HG02885 (cell line): ENCODE measurements at regions not wholly inside any gene's neighbourhood (a gene's known extent, or its start where the extent isn't known, plus 50 kb on each side); places are given as distances from the start of the nearest gene placed in this dataset.

Source experiments
- ATAC-seq: cut with Tn5 transposase; IDR thresholded peaks from one replicate; pipeline ENCODE4 v1.9.1; 2021; ENCODE audit warnings: mild to moderate bottlenecking; ENCODE audit not compliant: unreplicated experiment, poor library complexity

DNA sequence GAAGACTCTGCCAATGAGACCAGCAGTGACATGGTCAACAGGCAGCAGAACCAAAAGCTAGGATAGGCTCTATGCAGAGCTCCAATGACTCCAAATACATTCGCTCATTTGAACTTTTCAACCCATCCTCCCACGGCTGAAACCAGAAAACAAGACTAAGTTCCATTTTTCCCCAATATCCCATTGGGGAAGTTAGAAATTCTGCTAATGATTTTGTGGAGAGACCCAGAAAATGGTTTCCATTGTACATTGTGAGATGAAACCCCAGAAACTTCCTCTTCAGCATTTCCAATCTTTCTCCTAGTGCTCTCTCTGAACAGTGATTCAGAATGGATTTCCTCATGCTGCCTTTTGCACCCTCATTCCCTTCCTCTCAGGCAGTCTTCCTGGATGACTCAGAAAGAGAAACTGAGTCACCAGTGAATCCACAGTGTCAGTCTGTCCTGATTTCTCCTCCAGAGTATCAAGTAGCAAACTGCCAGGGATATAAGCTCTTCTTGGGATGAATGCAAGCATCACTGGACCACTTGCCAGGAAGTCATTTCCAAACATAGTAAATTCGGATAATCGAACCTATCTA lies 467.7 kb upstream of the ID2 start:
- no peak for ATAC-seq

DNA sequence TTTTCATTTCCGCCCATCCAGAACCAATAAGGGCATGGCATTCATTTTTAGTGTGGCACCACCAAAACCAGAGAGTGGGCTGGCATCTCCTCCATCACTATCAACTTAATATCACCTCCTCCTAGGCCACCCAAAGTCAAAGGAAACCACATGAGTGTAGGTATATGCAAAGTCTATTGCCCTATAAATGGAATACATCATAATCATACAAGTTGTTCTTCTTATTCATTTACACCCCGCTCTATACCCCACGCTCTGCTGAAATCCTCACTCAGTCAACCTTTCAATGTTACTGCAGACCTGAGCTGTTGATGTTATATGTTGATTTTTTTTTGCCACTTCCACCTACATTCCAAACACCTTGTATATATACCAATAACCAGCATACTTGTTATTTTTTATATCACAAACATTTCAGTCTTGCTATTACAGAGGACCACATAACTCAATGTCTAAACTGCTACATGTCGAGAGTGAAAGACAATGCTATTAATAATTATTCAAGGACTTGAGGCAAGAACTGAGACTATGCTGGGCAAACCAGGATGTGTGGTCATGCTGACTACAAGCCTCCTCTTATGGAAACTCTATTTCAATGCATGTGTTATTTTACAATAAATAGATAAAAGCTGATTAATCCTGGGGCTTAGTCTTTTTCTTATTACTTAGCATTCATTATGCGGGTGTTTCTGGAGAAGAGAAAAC lies 466.5 kb upstream of the ID2 start:
- ATAC-seq: no peak

DNA sequence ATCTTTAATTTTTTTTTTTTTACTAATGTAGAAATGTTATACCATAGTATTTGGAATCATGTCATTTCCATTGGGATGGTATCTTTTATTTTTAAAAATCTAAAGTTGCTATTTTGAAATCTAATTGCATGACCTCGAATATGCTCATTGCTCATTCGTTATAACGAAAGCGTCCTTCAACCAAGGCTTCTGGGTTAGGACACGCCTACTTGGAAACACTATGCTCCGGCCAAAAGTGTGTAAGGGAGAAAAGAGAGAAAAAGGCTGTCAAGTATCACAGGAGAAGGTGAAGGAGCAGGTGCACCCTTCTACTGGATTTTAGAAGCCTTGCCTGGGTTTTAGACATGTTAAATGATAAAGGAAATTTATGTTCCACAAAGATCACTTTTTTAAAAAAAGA lies 465.9 kb upstream of the ID2 start:
- ATAC-seq: no peak

DNA sequence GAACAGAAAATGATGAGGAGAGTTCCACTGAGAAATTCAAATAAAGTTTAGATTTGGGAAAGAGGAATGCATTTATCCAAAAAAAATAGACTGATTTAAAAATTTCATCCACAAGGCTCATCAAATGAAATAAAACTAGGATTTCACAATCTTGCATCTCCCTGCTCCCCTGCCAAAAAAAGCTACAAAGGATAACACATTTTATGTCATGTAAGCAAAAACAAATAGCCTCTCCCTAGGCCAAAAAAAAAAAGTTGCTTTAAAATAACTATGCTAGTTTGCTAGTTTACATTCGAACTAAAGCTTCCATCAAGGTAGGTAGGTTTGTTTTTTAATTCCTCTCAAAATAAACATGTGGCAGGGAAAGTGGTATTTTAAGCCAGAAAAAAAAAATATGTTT lies 465.5 kb upstream of the ID2 start:
- no peak for ATAC-seq

DNA sequence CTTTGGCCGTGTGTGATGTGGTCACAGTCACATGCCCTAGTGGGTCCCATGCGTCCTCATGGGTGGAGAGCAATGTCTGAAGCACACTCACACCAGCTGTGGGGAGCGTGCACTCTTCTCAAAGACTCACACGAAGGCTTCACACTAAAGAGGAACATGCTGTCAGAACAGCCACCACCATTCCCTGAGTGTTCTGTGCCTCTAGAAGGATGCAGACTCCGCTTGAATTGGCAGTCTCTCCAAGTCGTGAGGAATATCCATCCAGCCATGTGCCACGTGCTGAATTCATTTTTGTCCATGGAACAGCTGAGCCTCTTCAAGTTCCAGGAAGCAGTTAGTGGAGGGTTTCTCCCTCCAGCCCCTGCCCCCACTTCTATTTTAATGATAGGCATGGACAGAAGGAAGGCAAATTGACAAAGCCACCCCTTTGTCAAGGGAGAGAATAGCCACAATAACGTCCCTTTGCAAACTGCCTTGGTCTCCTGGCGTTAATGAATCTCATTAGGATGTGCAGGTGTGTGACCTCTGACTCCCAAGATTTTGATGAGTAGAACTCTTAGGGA lies 464.3 kb upstream of the ID2 start:
- ATAC-seq: no peak

DNA sequence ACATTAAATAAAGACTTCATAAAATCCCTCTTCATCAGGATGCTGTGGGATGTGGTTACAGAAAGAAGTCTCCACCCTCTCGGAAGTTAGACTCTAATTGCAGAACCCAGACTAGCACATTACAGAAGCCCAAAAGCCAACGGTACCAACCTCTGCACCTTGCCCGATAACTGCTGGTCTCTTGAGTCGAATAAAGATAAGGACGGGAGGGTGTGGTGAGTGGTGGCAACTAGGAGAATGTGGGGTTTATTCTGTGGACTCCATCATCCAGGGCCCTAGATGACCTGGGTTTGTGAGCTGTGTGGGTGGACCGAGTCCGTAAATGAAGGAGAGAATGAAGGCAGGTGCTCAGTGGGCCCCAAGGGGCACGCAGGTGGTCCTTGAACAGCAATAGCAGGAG lies 462.8 kb upstream of the ID2 start:
- ATAC-seq: no peak

DNA sequence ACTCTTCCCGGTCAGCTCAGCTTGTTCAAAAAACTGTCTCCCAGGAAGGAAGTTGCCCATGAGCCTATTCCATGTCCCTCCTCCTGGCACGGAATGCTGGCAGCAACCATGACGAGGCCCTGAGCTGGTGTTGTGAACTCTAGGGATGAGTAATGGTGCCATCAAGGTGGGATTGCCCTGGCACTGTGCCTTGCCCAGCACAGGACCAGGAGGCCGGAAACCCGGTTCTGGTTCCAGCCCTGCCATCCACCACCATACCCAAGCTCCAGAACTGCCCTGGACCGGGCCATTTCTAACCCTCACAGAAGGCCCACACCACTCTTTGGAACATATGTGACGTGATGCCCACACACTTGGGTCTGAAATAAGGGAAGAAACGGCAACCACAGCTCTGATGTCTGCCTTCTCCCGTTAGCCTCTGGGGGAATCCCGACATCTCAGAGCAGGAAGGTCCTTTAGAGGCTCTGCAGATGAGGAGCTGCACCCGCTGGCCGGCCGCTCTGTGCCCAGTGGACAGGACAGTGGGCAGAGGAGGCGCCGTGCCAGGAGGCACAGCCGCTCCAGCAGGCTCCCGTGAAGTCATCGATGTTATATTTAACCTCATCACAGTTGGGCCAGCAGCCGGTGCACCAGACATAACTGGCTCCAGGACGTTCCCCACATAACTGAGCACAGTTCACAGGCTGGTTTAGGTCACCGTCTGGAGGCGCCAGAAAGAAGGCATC lies 462.1 kb upstream of the ID2 start:
- no peak for ATAC-seq

DNA sequence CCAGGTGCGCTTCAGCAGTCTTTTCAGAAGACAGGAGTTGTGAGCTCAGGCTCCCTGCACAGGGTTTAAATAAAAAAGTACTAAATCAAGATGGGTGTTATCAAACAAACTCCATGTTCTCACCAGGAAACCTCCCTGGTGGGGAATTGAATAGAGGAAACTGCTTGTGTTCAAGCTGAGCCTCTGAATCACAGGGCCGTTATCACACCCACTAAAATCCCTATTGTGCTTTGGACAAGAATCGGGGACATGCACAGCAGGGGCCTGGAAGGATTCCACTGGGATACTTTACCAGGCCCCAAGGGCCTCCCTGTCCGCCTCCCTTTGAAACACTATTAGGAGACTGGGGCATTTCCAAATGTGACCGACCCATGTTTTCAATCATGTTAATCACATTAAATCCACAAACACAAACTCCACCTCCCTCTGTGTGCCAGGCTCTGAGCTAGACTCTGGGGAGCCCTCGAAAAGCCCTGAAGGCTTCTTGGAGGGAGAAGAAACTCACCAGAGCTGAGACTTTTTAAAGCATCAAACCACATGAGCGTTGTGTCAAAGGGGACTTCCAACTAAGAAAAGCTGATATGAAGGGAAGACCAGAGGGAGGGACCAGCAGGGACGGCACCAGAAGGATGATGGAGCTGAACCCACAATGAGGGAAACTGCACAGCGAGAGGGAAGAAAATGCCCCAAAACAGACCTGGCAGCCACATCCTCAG lies 458.7 kb upstream of the ID2 start:
- ATAC-seq: no peak

DNA sequence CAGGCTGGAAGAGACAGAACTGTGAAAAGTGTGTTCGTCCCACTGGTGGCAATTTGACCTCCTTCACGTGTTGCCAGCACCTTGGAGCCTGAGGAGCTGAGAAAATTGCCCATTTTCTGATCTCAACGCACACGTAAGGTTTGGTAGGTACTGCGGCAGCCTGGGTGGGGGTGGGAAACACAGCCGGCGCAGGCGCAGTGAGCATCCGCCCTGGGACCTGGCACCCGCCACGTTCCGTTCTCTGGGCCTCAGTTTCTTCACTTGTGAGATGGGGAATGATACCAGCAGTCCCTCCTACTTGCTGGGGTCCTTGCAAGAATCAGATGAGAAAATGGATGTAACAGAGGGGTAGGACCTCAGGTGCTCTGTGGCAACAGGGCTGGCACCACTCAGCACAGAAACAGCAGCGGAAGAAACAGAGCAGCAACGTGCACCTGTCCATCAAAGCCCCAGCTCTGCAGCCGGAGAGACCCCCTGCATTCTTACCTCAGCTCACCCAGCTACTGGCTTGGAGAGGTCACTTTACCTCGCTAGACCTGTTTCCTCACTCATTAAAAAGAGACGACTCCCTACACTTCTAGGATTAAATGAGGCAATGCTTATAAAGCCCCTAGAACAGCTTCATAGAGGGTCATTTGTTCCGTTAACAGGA lies 458.0 kb upstream of the ID2 start:
- ATAC-seq: no peak

DNA sequence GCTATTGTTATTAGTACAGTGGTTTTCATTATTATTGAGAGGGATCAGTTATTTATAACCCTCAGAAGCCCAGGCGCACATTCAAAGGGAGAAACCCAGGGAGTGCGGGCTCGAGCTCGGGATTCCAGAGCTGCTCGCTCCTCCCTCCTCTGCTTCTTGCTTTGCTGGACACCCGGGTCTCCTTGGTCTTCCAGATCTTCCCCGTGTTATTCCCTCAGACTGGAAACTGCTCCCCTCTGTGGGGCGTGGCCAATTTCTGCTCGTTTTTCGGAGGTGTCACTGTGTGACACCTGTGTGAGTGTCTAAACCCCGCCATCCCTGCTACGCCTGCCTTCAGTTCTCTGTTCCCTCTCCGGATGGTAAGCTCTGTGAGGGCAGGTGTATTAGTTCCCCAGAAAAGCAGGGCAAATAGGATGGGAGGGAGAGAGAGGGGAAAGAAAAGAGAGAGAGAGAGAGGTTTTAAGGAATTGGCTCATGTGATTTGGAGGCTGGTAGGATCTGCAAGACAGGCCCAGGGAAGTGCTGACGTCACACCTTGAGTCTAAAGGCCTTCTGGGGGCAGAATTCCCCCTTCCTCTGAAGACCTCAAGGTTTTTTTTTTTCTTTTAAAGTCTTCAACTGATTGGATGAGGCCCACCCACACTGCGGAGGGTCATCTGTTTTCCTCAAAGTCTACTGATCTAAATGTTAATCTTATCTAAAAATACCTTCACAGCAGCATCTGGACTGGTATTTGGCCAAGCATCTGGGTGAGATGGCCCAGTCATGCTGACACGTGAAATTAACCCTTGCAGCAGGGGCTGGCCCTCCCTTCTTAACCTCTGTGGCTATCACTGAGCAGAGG lies 457.3 kb upstream of the ID2 start:
- no peak for ATAC-seq

DNA sequence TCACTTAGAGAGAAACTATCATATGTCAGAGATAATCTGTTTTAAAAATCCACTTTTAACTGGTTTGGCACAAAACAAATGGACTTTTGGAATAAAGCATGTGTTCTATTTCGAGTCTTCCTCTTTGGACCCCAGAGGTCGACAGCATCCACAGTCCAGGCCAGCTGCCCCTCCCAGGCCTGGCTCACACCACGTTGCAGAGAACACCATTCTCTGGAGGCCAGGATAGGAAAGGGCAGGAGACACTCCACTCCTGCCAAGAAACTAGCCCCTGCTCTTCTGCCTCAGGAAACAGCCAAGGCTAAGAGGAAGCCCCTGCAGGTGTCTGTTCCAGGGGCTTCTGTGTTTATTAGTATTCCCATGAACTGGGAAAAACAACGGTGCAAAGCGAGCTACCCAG lies 456.6 kb upstream of the ID2 start:
- no peak for ATAC-seq

DNA sequence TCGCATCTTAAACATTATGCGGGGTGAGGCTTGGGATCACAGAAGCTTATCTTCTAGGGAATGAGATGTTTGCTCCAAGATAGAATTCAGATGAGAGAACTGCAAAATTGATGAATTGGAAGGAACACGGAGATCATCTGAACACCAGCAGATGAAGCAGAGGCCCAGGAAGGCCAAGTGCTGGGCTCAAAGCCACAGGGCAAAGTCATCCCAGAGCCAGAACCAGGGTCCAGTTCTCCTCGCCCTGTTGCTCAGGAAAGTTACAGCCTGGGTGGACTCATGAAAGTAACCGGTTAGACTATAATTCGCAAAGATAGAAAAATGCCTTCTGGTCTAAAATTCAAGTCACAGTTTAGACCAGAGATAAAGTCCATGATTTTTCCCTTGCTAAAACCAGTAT lies 456.1 kb upstream of the ID2 start:
- no peak for ATAC-seq

DNA sequence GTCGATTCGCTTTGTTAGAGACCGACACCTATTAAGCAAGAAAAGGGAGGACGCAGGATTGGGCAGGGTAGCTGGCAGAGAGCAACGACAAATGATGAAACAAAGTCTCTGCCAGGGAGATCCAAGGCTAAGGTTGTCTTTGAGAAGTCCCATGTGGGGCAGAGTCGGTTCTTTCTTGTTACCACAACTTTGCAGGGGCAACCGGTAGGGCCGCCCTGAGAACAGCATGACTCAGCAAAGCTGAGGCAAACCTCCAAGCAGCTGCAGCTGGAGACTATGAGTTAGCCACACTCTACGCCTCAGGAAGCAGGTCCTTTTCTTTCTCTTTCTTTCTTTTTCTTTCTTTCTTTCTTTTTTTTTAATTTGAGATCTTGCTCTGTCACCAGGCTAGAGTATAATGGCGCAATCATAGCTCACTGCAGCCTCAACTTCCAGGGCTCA lies 452.3 kb upstream of the ID2 start:
- ATAC-seq: peak; percentile 80

DNA sequence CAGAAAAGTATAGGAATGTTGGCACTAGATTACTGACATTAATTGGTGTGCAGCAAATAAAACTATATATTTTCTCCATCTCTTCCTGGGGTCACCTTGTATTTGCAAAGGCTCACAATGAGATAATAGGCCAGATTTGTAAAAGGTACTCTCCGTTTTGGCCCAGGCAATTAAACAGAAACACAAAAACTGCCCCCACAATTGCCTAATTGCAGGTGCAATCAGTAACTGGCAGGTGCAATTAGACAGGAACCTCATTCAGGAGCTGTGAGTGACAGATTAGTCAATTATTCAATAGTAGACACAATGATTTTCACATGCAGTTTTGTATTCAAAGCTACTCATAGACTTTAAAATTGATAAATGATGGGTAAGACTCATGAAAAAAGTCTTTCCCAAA lies 451.4 kb upstream of the ID2 start:
- no peak for ATAC-seq

DNA sequence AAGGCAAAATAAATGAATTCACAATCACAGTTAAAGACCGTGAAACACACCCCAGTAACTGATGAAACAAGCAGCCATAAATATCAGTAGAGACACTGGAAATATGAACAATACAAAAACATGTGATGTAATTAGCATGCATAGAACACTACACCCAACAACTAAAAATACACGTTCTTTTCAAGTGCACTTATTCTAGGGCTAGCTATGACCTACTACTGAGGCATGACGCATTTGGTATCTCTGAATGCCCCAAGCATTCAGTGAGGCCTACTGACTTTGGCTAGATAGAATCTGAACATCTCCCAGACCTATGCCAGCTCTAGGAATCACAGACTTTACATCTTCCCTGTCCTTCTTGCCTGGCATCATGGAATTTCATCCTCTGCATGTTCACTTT lies 450.0 kb upstream of the ID2 start:
- no peak for ATAC-seq

DNA sequence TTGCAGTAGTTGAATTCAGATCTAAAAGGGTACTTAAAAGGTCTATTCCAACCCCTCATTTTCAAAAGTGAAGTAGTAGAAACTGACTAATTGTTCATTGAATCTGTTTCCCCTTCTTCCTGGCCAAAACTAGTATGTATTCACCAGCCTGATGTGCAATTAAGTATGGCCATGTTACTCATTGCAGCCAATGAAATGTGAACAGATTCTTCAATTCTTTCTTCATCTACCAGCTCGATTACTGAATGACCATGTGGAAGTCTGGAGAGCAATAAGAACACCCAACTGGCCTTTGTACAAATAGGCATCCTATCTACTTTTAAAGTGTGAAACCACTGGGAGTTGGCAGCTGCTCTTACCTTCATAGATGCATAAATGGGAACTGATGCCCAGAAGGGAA lies 449.0 kb upstream of the ID2 start:
- no peak for ATAC-seq

DNA sequence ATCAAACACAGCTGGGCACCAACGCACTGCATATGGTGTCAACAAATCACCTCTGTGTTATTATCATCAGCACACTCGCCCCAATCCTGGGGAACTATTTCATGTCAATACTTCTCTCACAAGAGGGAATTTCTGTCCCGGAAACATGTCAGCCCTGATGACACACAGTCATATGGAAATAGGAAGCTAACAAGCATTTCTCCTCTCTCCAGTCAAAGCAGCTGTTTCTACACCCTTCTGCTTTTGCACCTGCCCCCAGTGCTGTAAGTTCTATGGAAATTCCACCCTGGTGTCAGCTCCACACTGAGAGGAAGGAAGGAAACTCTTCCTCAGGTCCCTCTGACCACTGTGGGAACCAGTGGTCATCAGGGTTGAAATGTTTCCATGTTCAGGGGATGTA lies 447.6 kb upstream of the ID2 start:
- peak; percentile 44 for ATAC-seq

DNA sequence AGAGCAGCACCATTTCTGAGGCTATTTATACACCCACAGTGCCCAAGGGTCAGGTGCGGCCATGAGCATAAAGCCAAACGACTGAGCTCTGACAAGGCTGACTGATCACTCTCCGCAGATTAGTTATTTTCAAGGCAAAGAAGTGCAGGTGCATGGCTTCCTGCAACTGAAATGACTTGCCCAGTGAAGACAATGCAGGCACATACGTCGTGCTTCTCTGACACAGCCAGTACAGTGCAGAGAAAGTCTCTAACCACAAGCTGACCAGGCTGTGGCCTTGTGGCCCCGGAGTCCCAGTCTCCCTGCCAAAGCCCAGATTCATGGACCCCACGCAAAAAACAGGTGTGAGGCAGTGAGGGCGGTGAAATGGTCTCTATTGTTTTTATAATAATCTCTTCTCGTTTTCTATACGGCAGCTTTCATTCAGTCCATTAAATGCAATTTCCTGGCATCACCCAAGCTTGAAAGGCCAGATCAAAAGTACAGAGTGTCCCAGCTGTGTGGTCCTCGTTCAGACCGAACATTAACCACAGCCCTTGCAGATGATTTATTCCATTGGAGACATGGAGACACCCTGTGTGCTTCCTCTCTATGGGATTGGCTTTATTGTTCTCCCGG lies 447.0 kb upstream of the ID2 start:
- peak; percentile 94 for ATAC-seq

DNA sequence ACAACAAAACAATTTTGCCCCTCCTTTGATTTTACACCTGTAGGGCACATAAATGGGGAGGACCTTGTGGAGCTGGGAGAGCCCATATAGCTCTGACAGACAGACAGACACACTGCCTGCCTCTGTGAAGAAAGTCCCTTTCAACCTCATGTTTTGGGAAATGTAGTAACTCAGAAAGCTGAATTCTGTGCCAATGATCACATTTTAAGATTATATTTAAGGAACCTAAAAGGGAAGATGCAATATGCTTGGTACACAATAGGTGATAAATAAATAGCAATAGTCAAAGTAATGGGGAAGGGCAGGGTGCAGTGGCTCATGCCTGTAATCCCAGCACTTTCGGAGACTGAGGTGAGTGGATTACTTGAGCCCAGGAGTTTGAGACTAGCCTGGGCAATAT lies 446.4 kb upstream of the ID2 start:
- ATAC-seq: no peak
